Choroid plexus epithelial cell (primary cell): ENCODE measurements at regions not wholly inside any gene's neighbourhood (a gene's known extent, or its start where the extent isn't known, plus 50 kb on each side); places are given as distances from the start of the nearest gene placed in this dataset.

ENCODE experiments used
- DNase-seq: peaks from one replicate; pipeline ENCODE4 v3.0.0-alpha.2; 2010; ENCODE audit warnings: low read depth
- H3K4me3 ChIP-seq: 2 replicates; pipeline ENCODE4 v1.5.1; 2011; ENCODE audit warnings: low read depth, mild to moderate bottlenecking, control low read depth, low read length, moderate library complexity
- CTCF ChIP-seq: conservative IDR thresholded peaks from 2 replicates; pipeline ENCODE4 v1.5.1; 2011; ENCODE audit warnings: low read depth, mild to moderate bottlenecking, control low read depth, inconsistent platforms, low read length, moderate library complexity

DNA sequence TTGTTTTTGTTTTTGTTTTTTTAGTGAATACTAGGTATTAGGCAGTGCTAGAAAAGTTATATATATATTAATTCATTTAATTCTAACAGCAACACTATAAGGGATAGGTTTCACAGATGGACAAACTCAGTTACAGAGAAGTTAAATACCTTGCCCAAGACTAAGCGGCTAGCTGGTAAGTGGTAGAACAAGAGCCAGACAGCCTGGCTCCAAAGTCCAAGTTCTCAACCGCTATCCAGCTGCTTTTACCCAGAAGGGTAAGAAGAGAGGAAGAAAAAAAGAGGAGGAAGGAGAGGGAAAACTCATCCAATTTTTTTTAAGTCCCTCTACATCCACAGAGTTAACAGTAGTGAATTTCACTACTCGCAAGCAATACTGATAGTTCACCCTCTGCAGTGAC lies 217.0 kb downstream of the SPRY2 start:
- no peak for DNase-seq
- TF ChIP-seq CTCF: no peak
- H3K4me3 ChIP-seq: no peak overlapping the region

GRCh38 chr13:80121038-80121437 lies 219.9 kb downstream of the SPRY2 start:
- DNase-seq: no peak
- H3K4me3 ChIP-seq: no peak overlapping the region
- TF ChIP-seq CTCF: no peak

DNA sequence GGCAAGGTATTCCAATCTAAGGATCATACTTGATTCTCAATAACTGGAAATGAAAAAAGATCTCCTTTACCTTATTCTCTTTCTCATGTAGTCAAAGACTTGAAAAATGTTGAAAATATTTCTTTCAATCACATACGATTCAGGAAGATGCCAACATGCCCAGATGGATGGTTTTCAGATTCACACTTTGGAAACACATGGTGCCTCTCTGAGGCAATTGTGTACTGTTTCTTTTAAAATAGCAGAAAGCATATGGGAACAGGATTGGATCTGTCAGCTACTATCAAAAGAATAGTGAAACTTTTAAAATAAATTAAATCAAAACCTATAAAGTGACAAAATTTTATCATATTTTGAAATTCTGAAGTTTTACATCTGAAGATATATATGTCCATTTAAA lies 222.4 kb downstream of the SPRY2 start:
- no peak overlapping the region for H3K4me3 ChIP-seq
- no peak for TF ChIP-seq CTCF
- DNase-seq: no peak

- no peak overlapping the region for H3K4me3 ChIP-seq
- TF ChIP-seq CTCF: no peak
- DNase-seq: no peak
Measured at GRCh38 chr13:80118099-80118498, 222.8 kb downstream of the SPRY2 start.

GRCh38 chr13:80117515-80117914 lies 223.4 kb downstream of the SPRY2 start:
- no peak overlapping the region for H3K4me3 ChIP-seq
- DNase-seq: no peak
- no peak for TF ChIP-seq CTCF

DNA sequence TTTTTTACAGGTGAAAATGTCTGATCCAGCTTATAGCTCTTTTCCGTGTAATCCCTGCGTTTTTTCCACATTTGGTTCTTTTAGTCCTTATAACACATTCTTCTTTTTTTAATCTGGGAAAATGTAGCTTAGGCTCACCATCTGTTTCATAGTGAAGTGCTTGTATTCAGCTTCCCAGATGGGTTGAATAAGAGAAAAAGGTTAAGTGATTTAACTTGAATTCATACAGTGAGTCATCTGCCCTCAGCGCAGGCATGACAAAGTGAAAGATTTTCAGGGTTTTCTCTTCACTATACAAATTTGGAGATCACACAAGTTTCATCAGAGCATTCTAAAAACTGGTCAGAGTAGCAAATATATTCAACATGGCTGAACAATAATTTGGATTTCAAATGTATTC lies 224.8 kb downstream of the SPRY2 start:
- peak; percentile 76 for DNase-seq
- no peak for TF ChIP-seq CTCF
- H3K4me3 ChIP-seq: no peak overlapping the region

- DNase-seq: no peak
- no peak overlapping the region for H3K4me3 ChIP-seq
- no peak for TF ChIP-seq CTCF
Measured at GRCh38 chr13:80115616-80116015, 225.3 kb downstream of the SPRY2 start.
